ENCODE measurements at regions not wholly inside any gene's neighbourhood (a gene's known extent, or its start where the extent isn't known, plus 50 kb on each side); places are given as distances from the start of the nearest gene placed in this dataset.

- H3K36me3 ChIP-seq (ENCODE audit: low read length), result no peaks in the 10 kb centered on the region
- H2AFZ ChIP-seq (ENCODE audit: low read depth, low read length, severe bottlenecking), result no peak overlapping the region
- no peaks in the 10 kb centered on the region for H3F3A ChIP-seq (ENCODE audit: insufficient read depth)
- H3K9ac ChIP-seq (ENCODE audit: low read length), result no peak overlapping the region
- H3K9me2 ChIP-seq (replicated peaks; ENCODE audit: insufficient read depth, low read length), result no peaks in the 10 kb centered on the region
- no peaks in the 10 kb centered on the region for H3K27me3 ChIP-seq (ENCODE audit: low read length)
- no peak overlapping the region for H3K27ac ChIP-seq (ENCODE audit: low read depth, low read length)
- no peak overlapping the region for H3K4me2 ChIP-seq (ENCODE audit: low read depth, low read length, poor library complexity, severe bottlenecking)
- no peaks in the 10 kb centered on the region for H3K9me3 ChIP-seq (ENCODE audit: insufficient read depth, low read length)
- H3K79me2 ChIP-seq (ENCODE audit: insufficient read depth, low read length), result no peaks in the 10 kb centered on the region
- no peak overlapping the region for H3K4me3 ChIP-seq (ENCODE audit: insufficient read depth, low read length, poor library complexity, severe bottlenecking)
- TF ChIP-seq CTCF (IDR thresholded peaks at IDR 0.05; ENCODE audit: insufficient read depth, low read length, poor library complexity, severe bottlenecking), result no peak
- no peak for TF ChIP-seq EZH2phosphoT487 (conservative IDR thresholded peaks at IDR 0.05; ENCODE audit: low read length)
- H4K20me1 ChIP-seq (ENCODE audit: low read depth, low read length), result no peaks in the 10 kb centered on the region
Measured at GRCh38 chr12:124405151-124405550, 110.3 kb downstream of the RFLNA start.

GRCh38 chr12:124404162-124404784, 109.4 kb downstream of the RFLNA start:
- Histone ChIP-seq H4K20me1 (ENCODE audit: low read depth, low read length) (no peaks in the 10 kb centered on the region), H2AFZ (ENCODE audit: low read depth, low read length, severe bottlenecking) (no peak overlapping the region), H3K79me2 (ENCODE audit: insufficient read depth, low read length) (no peaks in the 10 kb centered on the region), H3K27me3 (ENCODE audit: low read length) (no peaks in the 10 kb centered on the region), H3K9me2 (replicated peaks; ENCODE audit: insufficient read depth, low read length) (no peaks in the 10 kb centered on the region), H3K4me2 (ENCODE audit: low read depth, low read length, poor library complexity, severe bottlenecking) (no peak overlapping the region), H3K9ac (ENCODE audit: low read length) (no peak overlapping the region), H3F3A (ENCODE audit: insufficient read depth) (no peaks in the 10 kb centered on the region), H3K27ac (ENCODE audit: low read depth, low read length) (no peak overlapping the region), H3K36me3 (ENCODE audit: low read length) (no peaks in the 10 kb centered on the region), H3K4me3 (ENCODE audit: insufficient read depth, low read length, poor library complexity, severe bottlenecking) (no peak overlapping the region), H3K9me3 (ENCODE audit: insufficient read depth, low read length) (no peaks in the 10 kb centered on the region)
- no peak for TF ChIP-seq CTCF (IDR thresholded peaks at IDR 0.05; ENCODE audit: insufficient read depth, low read length, poor library complexity, severe bottlenecking)

- H3K36me3 ChIP-seq (ENCODE audit: low read length), result no peaks in the 10 kb centered on the region
- no peaks in the 10 kb centered on the region for H3K9me3 ChIP-seq (ENCODE audit: insufficient read depth, low read length)
- H4K20me1 ChIP-seq (ENCODE audit: low read depth, low read length), result no peaks in the 10 kb centered on the region
- H3K27ac ChIP-seq (ENCODE audit: low read depth, low read length), result no peak overlapping the region
- H3K4me3 ChIP-seq (ENCODE audit: insufficient read depth, low read length, poor library complexity, severe bottlenecking), result no peak overlapping the region
- H3K79me2 ChIP-seq (ENCODE audit: insufficient read depth, low read length), result no peaks in the 10 kb centered on the region
- H3F3A ChIP-seq (ENCODE audit: insufficient read depth), result no peaks in the 10 kb centered on the region
- H3K9ac ChIP-seq (ENCODE audit: low read length), result no peak overlapping the region
- no peak overlapping the region for H2AFZ ChIP-seq (ENCODE audit: low read depth, low read length, severe bottlenecking)
- TF ChIP-seq CTCF (IDR thresholded peaks at IDR 0.05; ENCODE audit: insufficient read depth, low read length, poor library complexity, severe bottlenecking), result no peak
- no peak for TF ChIP-seq EZH2phosphoT487 (conservative IDR thresholded peaks at IDR 0.05; ENCODE audit: low read length)
- H3K9me2 ChIP-seq (replicated peaks; ENCODE audit: insufficient read depth, low read length), result no peaks in the 10 kb centered on the region
- no peak overlapping the region for H3K4me2 ChIP-seq (ENCODE audit: low read depth, low read length, poor library complexity, severe bottlenecking)
- H3K27me3 ChIP-seq (ENCODE audit: low read length), result no peaks in the 10 kb centered on the region
Measured at GRCh38 chr12:124403273-124403672, 108.4 kb downstream of the RFLNA start.

Data from SU-DHL-6 (cell line).